GM10248 (cell line): ENCODE measurements at regions not wholly inside any gene's neighbourhood (a gene's known extent, or its start where the extent isn't known, plus 50 kb on each side); places are given as distances from the start of the nearest gene placed in this dataset.

Experiments
- CTCF ChIA-PET: fragments of 300-600 bp; sonication (Branson Sonifier 250); formaldehyde crosslinking; extraction: SDS; loops from one replicate; lab custom pipeline; 2021; ENCODE audit warnings: antibody characterized with exemption; lab: Yijun Ruan, JAX
- POLR2A ChIA-PET: fragments of 350-650 bp; sonication (Branson Sonifier 250); formaldehyde crosslinking; extraction: SDS; loops from one replicate; lab custom pipeline; 2020; ENCODE audit warnings: antibody characterized with exemption; lab: Yijun Ruan, JAX
- DNase-seq: peaks from one replicate; pipeline ENCODE4 v3.0.0; 2012; ENCODE audit errors: extremely low spot score
- TF ChIP-seq, protein P1 (sequence below): IDR thresholded peaks from 2 replicates; pipeline ENCODE4 v1.5.1; 2012; ENCODE audit warnings: mild to moderate bottlenecking, low read depth; ENCODE audit errors: extremely low read depth, missing control alignments, control extremely low read depth

- ChIA-PET POLR2A (no interaction called here), CTCF (interaction anchor here (0.8 to 1.1 kb wide), 2 partner anchors 28 to 695 kb away, joined by 3 read pairs; no protein-coding TSS in a partner anchor)
- TF ChIP-seq, protein P1, sequence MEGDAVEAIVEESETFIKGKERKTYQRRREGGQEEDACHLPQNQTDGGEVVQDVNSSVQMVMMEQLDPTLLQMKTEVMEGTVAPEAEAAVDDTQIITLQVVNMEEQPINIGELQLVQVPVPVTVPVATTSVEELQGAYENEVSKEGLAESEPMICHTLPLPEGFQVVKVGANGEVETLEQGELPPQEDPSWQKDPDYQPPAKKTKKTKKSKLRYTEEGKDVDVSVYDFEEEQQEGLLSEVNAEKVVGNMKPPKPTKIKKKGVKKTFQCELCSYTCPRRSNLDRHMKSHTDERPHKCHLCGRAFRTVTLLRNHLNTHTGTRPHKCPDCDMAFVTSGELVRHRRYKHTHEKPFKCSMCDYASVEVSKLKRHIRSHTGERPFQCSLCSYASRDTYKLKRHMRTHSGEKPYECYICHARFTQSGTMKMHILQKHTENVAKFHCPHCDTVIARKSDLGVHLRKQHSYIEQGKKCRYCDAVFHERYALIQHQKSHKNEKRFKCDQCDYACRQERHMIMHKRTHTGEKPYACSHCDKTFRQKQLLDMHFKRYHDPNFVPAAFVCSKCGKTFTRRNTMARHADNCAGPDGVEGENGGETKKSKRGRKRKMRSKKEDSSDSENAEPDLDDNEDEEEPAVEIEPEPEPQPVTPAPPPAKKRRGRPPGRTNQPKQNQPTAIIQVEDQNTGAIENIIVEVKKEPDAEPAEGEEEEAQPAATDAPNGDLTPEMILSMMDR, result no peak
- DNase-seq, result no peak
These were observed 2301.3 kb upstream of the TENM3 start for GRCh38 chr4:179941911-179942310.

DNA sequence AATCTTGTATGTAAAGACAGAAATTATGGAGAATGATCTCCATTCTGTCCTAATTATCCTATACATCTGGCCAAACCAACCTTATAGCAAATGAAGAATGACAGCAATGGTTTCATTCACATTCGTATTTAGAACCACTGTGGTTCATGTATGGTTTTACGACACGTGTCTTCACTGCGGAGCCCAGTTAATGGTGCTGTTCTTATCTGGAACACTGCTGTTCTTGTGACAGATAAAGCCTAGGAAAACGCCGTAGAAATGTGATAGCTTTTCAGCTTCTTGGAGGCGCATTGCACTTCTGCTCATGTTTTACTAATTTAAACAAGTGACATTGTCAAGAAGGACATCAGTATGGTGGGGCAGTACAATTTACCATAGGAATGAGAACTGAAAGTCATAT lies 2266.4 kb upstream of the TENM3 start:
- TF ChIP-seq, protein P1, result no peak
- ChIA-PET CTCF (no interaction called here), POLR2A (no interaction called here)
- DNase-seq, result no peak

GRCh38 chr4:179977378-179977777 lies 2265.8 kb upstream of the TENM3 start:
- ChIA-PET CTCF (no interaction called here), POLR2A (no interaction called here)
- no peak for DNase-seq

DNA sequence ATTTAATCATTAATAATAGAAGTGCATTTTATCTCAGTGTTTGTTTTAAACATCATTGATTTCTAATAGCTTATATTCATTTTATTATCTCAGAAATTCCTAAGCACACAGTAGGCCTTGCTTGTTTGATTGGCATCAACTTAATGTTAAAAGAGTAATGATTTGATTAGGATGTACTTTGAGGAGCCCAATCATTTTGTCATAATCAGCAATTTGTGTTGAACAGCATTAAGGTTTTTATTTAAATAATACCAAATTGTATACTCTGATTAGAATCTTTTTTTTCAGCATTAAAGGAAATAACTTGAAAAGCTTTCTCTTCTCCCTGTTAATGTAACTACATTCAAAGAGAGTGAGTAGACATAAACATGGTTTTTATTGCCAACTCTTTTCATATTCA lies 2262.0 kb upstream of the TENM3 start:
- ChIA-PET CTCF (interaction anchor here (0.9 to 2.2 kb wide), 2 partner anchors 8 to 9 kb away, joined by 4 to 6 read pairs; no protein-coding TSS in a partner anchor), POLR2A (no interaction called here)
- TF ChIP-seq, protein P1, result no peak
- no peak for DNase-seq

More at GRCh38 chr4:179977378-179977777, 2265.8 kb upstream of the TENM3 start:
- TF ChIP-seq, protein P1, result no peak

DNA sequence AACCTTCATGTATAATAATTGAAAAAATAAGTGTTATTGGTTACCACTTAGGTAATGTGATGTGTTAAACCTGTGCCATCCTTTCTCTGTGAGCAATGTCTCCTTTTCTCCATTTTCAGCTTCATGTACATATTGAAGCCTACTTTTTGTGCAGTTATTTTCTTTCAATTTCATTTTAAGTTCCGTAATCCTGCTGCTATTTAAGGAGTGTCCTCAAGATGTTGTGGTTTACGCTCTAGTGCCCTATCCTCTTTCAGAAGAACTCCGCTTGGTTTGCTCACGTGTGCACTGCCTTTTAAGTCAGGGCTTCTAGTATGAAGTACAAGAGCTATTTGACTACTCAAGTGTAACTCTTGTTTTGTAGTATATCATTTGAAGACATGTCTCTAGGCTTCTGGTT lies 2253.2 kb upstream of the TENM3 start:
- peak; percentile 24 for DNase-seq
- ChIA-PET CTCF (interaction anchor here (1.4 kb wide), 1 partner anchor 9 kb away, joined by 4 read pairs; no protein-coding TSS in a partner anchor), POLR2A (no interaction called here)
- TF ChIP-seq, protein P1, result no peak

DNA sequence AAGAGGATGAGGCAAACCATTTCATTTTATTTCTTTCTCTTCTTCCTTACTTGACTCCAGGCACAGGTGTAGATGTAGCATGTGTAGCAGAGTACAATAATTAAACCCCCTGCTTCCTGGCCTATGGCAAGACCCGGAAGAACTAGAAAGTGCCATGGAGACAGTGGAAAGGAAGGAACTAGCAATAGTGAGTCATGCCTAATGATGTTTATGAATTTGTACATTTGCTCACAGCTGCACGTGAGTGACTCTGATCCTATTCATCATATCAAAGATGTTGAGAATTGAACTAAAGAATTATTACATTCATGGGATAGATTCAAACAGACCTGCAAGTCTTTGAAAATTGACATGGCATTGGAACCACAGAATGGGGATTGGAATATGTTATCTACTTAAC lies 2233.9 kb upstream of the TENM3 start:
- DNase-seq, result no peak
- ChIA-PET POLR2A (no interaction called here), CTCF (interaction anchor here (0.8 to 1.3 kb wide), 2 partner anchors 20 to 46 kb away, joined by 3 read pairs; no protein-coding TSS in a partner anchor)
- TF ChIP-seq, protein P1, result no peak
